HepG2 (cell line): ENCODE measurements at regions not wholly inside any gene's neighbourhood (a gene's known extent, or its start where the extent isn't known, plus 50 kb on each side); places are given as distances from the start of the nearest gene placed in this dataset.

Experiments used
- ATAC-seq: fragments of 200-7000 bp; cut with Tn5 transposase; 3 replicates; pipeline ENCODE4 v1.9.1; 2020; ENCODE audit warnings: mild to moderate bottlenecking, moderate library complexity
- BruUV-seq: library from RNA; stranded (reverse); fragments of 400-500 nt; replicated peaks from 2 replicates; lab custom pipeline; 2021; lab: Mats Ljungman, UMichigan
- CTCF ChIA-PET: fragments of 300-600 bp; formaldehyde crosslinking; extraction: SDS; loops from one replicate; lab custom pipeline; 2021; ENCODE audit warnings: low total read pairs, inconsistent platforms, low intra/inter-chr PET ratio; lab: Yijun Ruan, JAX
- POLR2A ChIA-PET: fragments of 350-600 bp; sonication (Branson Sonifier 250); formaldehyde crosslinking; loops from one replicate; lab custom pipeline; 2020; ENCODE audit warnings: antibody characterized with exemption, inconsistent platforms; lab: Yijun Ruan, JAX
- DNase-seq: peaks from one replicate; pipeline ENCODE4 v3.0.0-alpha.2; 2015; ENCODE audit warnings: low spot score
- FAIRE-seq: peaks from 3 replicates; lab custom pipeline; 2011; peaks lifted over from hg19 to GRCh38; lab: Jason Lieb, UNC
- H2AFZ ChIP-seq: one replicate; pipeline ENCODE4 v1.6.1; 2011; ENCODE audit warnings: low read length, inconsistent platforms
- H3K27ac ChIP-seq: fragments of 300-600 bp; 3 replicates; pipeline ENCODE4 v1.8.0; 2011; ENCODE audit warnings: mixed run types, mild to moderate bottlenecking, mixed read lengths, low read length, inconsistent platforms; ENCODE audit not compliant: insufficient read depth; ENCODE audit errors: extremely low read length
- H3K27me3 ChIP-seq, 2 experiments: fragments of 200-600 bp in 1 of 2; 2 replicates in 1 of 2; 3 replicates in 1 of 2; pipeline versions ENCODE4 v1.6.0 to v1.8.0; 2011; ENCODE audit warnings: low read length in 2 of 2, mild to moderate bottlenecking in 2 of 2, moderate library complexity in 2 of 2, inconsistent platforms in 1 of 2; ENCODE audit not compliant: insufficient read depth in 2 of 2, control insufficient read depth in 1 of 2
- H3K36me3 ChIP-seq, 2 experiments: fragments of 200-600 bp in 1 of 2; replicated peaks in 1 of 2; 2 replicates in 1 of 2; 3 replicates in 1 of 2; pipeline versions ENCODE4 v1.5.1 to v1.8.0; 2011; ENCODE audit warnings: low read length in 2 of 2, inconsistent platforms in 1 of 2; ENCODE audit not compliant: insufficient read depth in 2 of 2, control insufficient read depth in 1 of 2
- H3K4me1 ChIP-seq: 2 replicates; pipeline ENCODE4 v1.5.1; 2012; ENCODE audit warnings: low read length, inconsistent platforms; ENCODE audit not compliant: insufficient read depth
- H3K4me2 ChIP-seq: 2 replicates; pipeline ENCODE4 v1.6.0; 2011; ENCODE audit warnings: low read depth, low read length, inconsistent platforms
- H3K4me3 ChIP-seq, 3 experiments: fragments of 200-600 bp in 1 of 3; sonication (generic), shearing (Covaris generic) in 1 of 3; replicated peaks in 1 of 3; 2 replicates each; pipeline ENCODE4 v1.5.1; 2011 to 2016; ENCODE audit warnings: low read length in 3 of 3, inconsistent platforms in 2 of 3, low read depth in 2 of 3, mild to moderate bottlenecking in 2 of 3, control low read depth in 1 of 3, mixed read lengths in 1 of 3; ENCODE audit not compliant: insufficient read depth in 1 of 3
- H3K79me2 ChIP-seq: one replicate; pipeline ENCODE4 v1.6.1; 2011; ENCODE audit warnings: low read length, inconsistent platforms; ENCODE audit not compliant: insufficient read depth
- H3K9ac ChIP-seq: 2 replicates; pipeline ENCODE4 v1.6.0; 2011; ENCODE audit warnings: mild to moderate bottlenecking, low read depth, low read length, inconsistent platforms; ENCODE audit not compliant: insufficient read depth
- H3K9me3 ChIP-seq: 2 replicates; pipeline ENCODE4 v1.5.1; 2012; ENCODE audit warnings: mild to moderate bottlenecking, low read length
- H4K20me1 ChIP-seq: 2 replicates; pipeline ENCODE4 v1.6.0; 2011; ENCODE audit warnings: inconsistent platforms, mild to moderate bottlenecking, low read length, moderate library complexity; ENCODE audit not compliant: insufficient read depth
- CERS6 ChIP-seq: sonication (generic); formaldehyde crosslinking; IDR thresholded peaks from 2 replicates; pipeline ENCODE4 v1.5.0; 2020; ENCODE audit warnings: missing genetic modification reagents
- DMTF1 ChIP-seq: sonication (generic); formaldehyde crosslinking; IDR thresholded peaks from 2 replicates; pipeline ENCODE4 v1.4.0; 2020; ENCODE audit warnings: mild to moderate bottlenecking, missing genetic modification reagents
- ELF1 ChIP-seq: sonication (generic); formaldehyde crosslinking; IDR thresholded peaks from 2 replicates; pipeline ENCODE4 v1.4.0; 2020; ENCODE audit warnings: missing genetic modification reagents
- GTF2F1 ChIP-seq: fragments of 150-350 bp; IDR thresholded peaks from 2 replicates; pipeline ENCODE4 v1.6.1; 2014; ENCODE audit warnings: low read length
- KDM5A ChIP-seq: fragments of 200-600 bp; sonication (generic); IDR thresholded peaks from 2 replicates; pipeline ENCODE4 v1.7.0; 2018; ENCODE audit warnings: antibody characterized with exemption, mild to moderate bottlenecking, low read length, borderline replicate concordance
- KLF6 ChIP-seq: IDR thresholded peaks from 2 replicates; pipeline ENCODE4 v1.8.0; 2016; ENCODE audit warnings: missing biosample characterization, missing genetic modification reagents
- MAX ChIP-seq: IDR thresholded peaks from 2 replicates; pipeline ENCODE4 v1.6.1; 2012; ENCODE audit warnings: inconsistent platforms
- MLLT10 ChIP-seq: sonication (generic); formaldehyde crosslinking; IDR thresholded peaks from 2 replicates; pipeline ENCODE4 v1.4.0; 2020; ENCODE audit warnings: missing genetic modification reagents
- RBAK ChIP-seq: sonication (generic); formaldehyde crosslinking; IDR thresholded peaks from 2 replicates; pipeline ENCODE4 v1.5.1; 2020; ENCODE audit warnings: mild to moderate bottlenecking, missing genetic modification reagents
- SIN3A ChIP-seq: IDR thresholded peaks from 2 replicates; pipeline ENCODE4 v1.6.1; 2011; ENCODE audit warnings: low read depth, mild to moderate bottlenecking, control low read depth, low read length, borderline replicate concordance
- SKIL ChIP-seq: sonication (generic); formaldehyde crosslinking; IDR thresholded peaks from 2 replicates; pipeline ENCODE4 v1.8.0; 2022; ENCODE audit warnings: missing genetic modification reagents, mild to moderate bottlenecking, moderate library complexity, borderline replicate concordance
- ZMAT5 ChIP-seq: sonication (generic); formaldehyde crosslinking; IDR thresholded peaks from 2 replicates; pipeline ENCODE4 v1.5.0; 2020; ENCODE audit warnings: mild to moderate bottlenecking, low read depth, missing genetic modification reagents, borderline replicate concordance
- ZNF660 ChIP-seq: sonication (generic); formaldehyde crosslinking; IDR thresholded peaks from 2 replicates; pipeline ENCODE4 v1.5.1; 2020; ENCODE audit warnings: mild to moderate bottlenecking, low read depth, missing genetic modification reagents, borderline replicate concordance
- ZNF773 ChIP-seq: sonication (generic); formaldehyde crosslinking; IDR thresholded peaks from 2 replicates; pipeline ENCODE4 v1.4.0; 2020; ENCODE audit warnings: missing genetic modification reagents, borderline replicate concordance
- WGBS: methylation state at CpG from one replicate; pipeline ENCODE4 v1.1.6; 2017; ENCODE audit warnings: low lambda C conversion rate; 5-methylcytosine and 5-hydroxymethylcytosine counted together
- in situ Hi-C: cut with HindIII; loops from 2 replicates; pipeline ENCODE4 v1.10.0; 2017; ENCODE audit warnings: low pct_unique_long_range_greater_than_20kb; ENCODE audit not compliant: extremely low pct_ligation_motif_present
- intact Hi-C: fragments of 100-400 bp; cut with micrococcal nuclease; formaldehyde crosslinking; loops from one replicate; pipeline ENCODE4 v1.10.0; 2022; ENCODE audit not compliant: unreplicated experiment

- no peak overlapping the region for H2AFZ ChIP-seq
- no peak overlapping the region for H3K27ac ChIP-seq
- H4K20me1 ChIP-seq = no peaks in the 10 kb centered on the region
- ChIA-PET POLR2A (no interaction called here), CTCF (no interaction called here)
- H3K4me1 ChIP-seq = no peaks in the 10 kb centered on the region; the same call in 1 of the 2 replicates
- no peak overlapping the region for H3K4me2 ChIP-seq
- FAIRE-seq (no peak), ATAC-seq (no peak)
- intact Hi-C loops = no loop called here
- H3K9me3 ChIP-seq = no peaks in the 10 kb centered on the region
- TF ChIP-seq DMTF1 (CRISPR knock-in tag) = no peak
- TF ChIP-seq KDM5A = no peak
- no peak for TF ChIP-seq RBAK (CRISPR knock-in tag)
- no peak for TF ChIP-seq MAX
- TF ChIP-seq KLF6 = no peak
- TF ChIP-seq SKIL (CRISPR knock-in tag) = no peak
- no peak for TF ChIP-seq SIN3A
- TF ChIP-seq ZNF773 (CRISPR knock-in tag) = no peak
- no peak for TF ChIP-seq ZMAT5 (CRISPR knock-in tag)
- TF ChIP-seq ELF1 (CRISPR knock-in tag) = no peak
- no peak for TF ChIP-seq GTF2F1
- TF ChIP-seq ZNF660 = no peak
- no peak for TF ChIP-seq CERS6 (CRISPR knock-in tag)
- no peak for TF ChIP-seq MLLT10 (CRISPR knock-in tag)
- TF ChIP-seq, all 625 proteins: peak for 0
- DNase-seq = no peak
- Histone ChIP-seq H3K36me3 (no peaks in the 10 kb centered on the region), H3K4me3 (no peak overlapping the region), H3K79me2 (no peaks in the 10 kb centered on the region), H3K27me3 (peaks cover 0 to 5% of the 10 kb centered on the region in 2 experiments; a peak in 2 of 5 replicates), H3K9ac (no peak overlapping the region)
- in situ Hi-C loops = no loop called here
- 0% methylated on average over 2 of the region's 2 CpGs for WGBS
- no TSS peak for BruUV-seq
Measured at GRCh38 chr5:116923344-116923743, 348.7 kb upstream of the SEMA6A start.
